ENCODE measurements at regions not wholly inside any gene's neighbourhood (a gene's known extent, or its start where the extent isn't known, plus 50 kb on each side); places are given as distances from the start of the nearest gene placed in this dataset.

GRCh38 chr9:105118636-105119035, 125.8 kb upstream of the SLC44A1 start:
- no peak for TF ChIP-seq EZH2phosphoT487 (IDR thresholded peaks at IDR 0.05; ENCODE audit: low read length)
- TF ChIP-seq CTCF (IDR thresholded peaks at IDR 0.05; ENCODE audit: low read length), result no peak
